Lung (tissue), 11 donors: ENCODE measurements at regions not wholly inside any gene's neighbourhood (a gene's known extent, or its start where the extent isn't known, plus 50 kb on each side); places are given as distances from the start of the nearest gene placed in this dataset.

Source experiments
- ATAC-seq: fragments of 200-7000 bp; cut with Tn5 transposase; one replicate; pipeline ENCODE4 v1.9.1; 2020; ENCODE audit warnings: moderate number of reproducible peaks; ENCODE audit not compliant: insufficient read depth, low FRiP score
- DNase-seq, 3 donors: peaks; one replicate each; pipeline ENCODE4 v3.0.0-alpha.2; 2013 to 2017
- H3K27ac ChIP-seq, 2 donors: one replicate each; pipeline ENCODE4 v1.5.1; 2013; ENCODE audit warnings: mild to moderate bottlenecking in 2 of 2, moderate library complexity in 2 of 2, control low read depth in 1 of 2, inconsistent platforms in 1 of 2, low read depth in 1 of 2, low read length in 1 of 2
- H3K27me3 ChIP-seq, 3 donors: one replicate each; pipeline ENCODE4 v1.5.1; 2013; ENCODE audit warnings: low read length in 2 of 3; ENCODE audit not compliant: control insufficient read depth in 3 of 3, insufficient read depth in 3 of 3
- H3K36me3 ChIP-seq, 4 donors: one replicate each; pipeline ENCODE4 v1.5.1; 2013; ENCODE audit warnings: low read length in 4 of 4, mild to moderate bottlenecking in 1 of 4, moderate library complexity in 1 of 4; ENCODE audit not compliant: control insufficient read depth in 4 of 4, insufficient read depth in 4 of 4
- H3K4me1 ChIP-seq, 5 donors: one replicate each; pipeline ENCODE4 v1.5.1; 2013; ENCODE audit warnings: low read length in 5 of 5, mild to moderate bottlenecking in 2 of 5, moderate library complexity in 1 of 5; ENCODE audit not compliant: control insufficient read depth in 5 of 5, insufficient read depth in 5 of 5
- H3K4me3 ChIP-seq: one replicate; pipeline ENCODE4 v1.5.1; 2013; ENCODE audit warnings: mild to moderate bottlenecking, control low read depth, moderate library complexity
- H3K9ac ChIP-seq, 2 donors: one replicate each; pipeline ENCODE4 v1.5.1; 2013; ENCODE audit warnings: low read length in 2 of 2, control low read depth in 1 of 2; ENCODE audit not compliant: insufficient read depth in 1 of 2
- H3K9me3 ChIP-seq, 4 donors: one replicate each; pipeline ENCODE4 v1.5.1; 2013; ENCODE audit warnings: low read length in 3 of 4, mild to moderate bottlenecking in 1 of 4, moderate library complexity in 1 of 4; ENCODE audit not compliant: control insufficient read depth in 4 of 4, insufficient read depth in 3 of 4
- CTCF ChIP-seq: IDR thresholded peaks from 2 replicates; pipeline ENCODE4 v1.5.1; 2012; ENCODE audit warnings: mild to moderate bottlenecking; ENCODE audit errors: control extremely low read depth, extremely low read depth
- WGBS, 2 donors: extraction: QIAGEN DNeasy Blood & Tissue Kit; methylation state at CpG; one replicate each; pipeline ENCODE4 v1.1.7; 2013; 5-methylcytosine and 5-hydroxymethylcytosine counted together
- donor health status: control.
- donor health status: control.
- donor health status: Bipolar disorder and iron deficiency.
- donor health status: healthy.
- donor health status: DM: yes; HTN: yes; CAD: no.

GRCh38 chr6:44558024-44558831, 170.7 kb downstream of the CDC5L start:
- no peak for TF ChIP-seq CTCF
- no peak overlapping the region for H3K27ac ChIP-seq
- no peaks in the 10 kb centered on the region for H3K27me3 ChIP-seq
- no peak overlapping the region for H3K4me3 ChIP-seq
- WGBS, 2 donors: 30 to 51% methylated on average over 7 of the region's 7 CpGs
- ATAC-seq (no peak), DNase-seq (no peak)
- H3K9me3 ChIP-seq: no peaks in the 10 kb centered on the region
- no peaks in the 10 kb centered on the region for H3K36me3 ChIP-seq
- H3K4me1 ChIP-seq: peaks cover 0 to 22% (median 0%) of the 10 kb centered on the region in 5 donors
- H3K9ac ChIP-seq: no peak overlapping the region

GRCh38 chr6:44558832-44559251, 171.3 kb downstream of the CDC5L start:
- DNase-seq (no peak), ATAC-seq (no peak)
- no peak for TF ChIP-seq CTCF
- H3K36me3 ChIP-seq: no peaks in the 10 kb centered on the region
- no peak overlapping the region for H3K27ac ChIP-seq
- H3K27me3 ChIP-seq: no peaks in the 10 kb centered on the region
- whole genome bisulfite sequencing, 2 donors: 44 to 45% methylated on average over 2 of the region's 2 CpGs
- no peak overlapping the region for H3K4me3 ChIP-seq
- H3K9ac ChIP-seq: no peak overlapping the region
- no peaks in the 10 kb centered on the region for H3K9me3 ChIP-seq
- H3K4me1 ChIP-seq: peaks cover 0 to 22% (median 0%) of the 10 kb centered on the region in 5 donors

- ATAC-seq (no peak), DNase-seq (no peak)
- Histone ChIP-seq H3K27ac (no peak overlapping the region), H3K27me3 (no peaks in the 10 kb centered on the region), H3K9ac (no peak overlapping the region), H3K4me3 (no peak overlapping the region), H3K4me1 (peaks cover 0 to 22% (median 0%) of the 10 kb centered on the region in 5 donors), H3K9me3 (no peaks in the 10 kb centered on the region), H3K36me3 (no peaks in the 10 kb centered on the region)
- no peak for TF ChIP-seq CTCF
- 89 to 93% methylated on average over 13 of the region's 13 CpGs for WGBS, 2 donors
These were observed 172.2 kb downstream of the CDC5L start for GRCh38 chr6:44559486-44560270.
